GM12872 (cell line): ENCODE measurements at regions not wholly inside any gene's neighbourhood (a gene's known extent, or its start where the extent isn't known, plus 50 kb on each side); places are given as distances from the start of the nearest gene placed in this dataset.

Source experiments
- CTCF ChIP-seq: IDR thresholded peaks from 3 replicates; pipeline ENCODE4 v1.5.1; 2011; ENCODE audit warnings: low read depth, mild to moderate bottlenecking, low read length, moderate library complexity; ENCODE audit not compliant: insufficient read depth

GRCh38 chr16:73326770-73327470, 279.0 kb upstream of the ZFHX3 start:
- no peak for TF ChIP-seq CTCF

DNA sequence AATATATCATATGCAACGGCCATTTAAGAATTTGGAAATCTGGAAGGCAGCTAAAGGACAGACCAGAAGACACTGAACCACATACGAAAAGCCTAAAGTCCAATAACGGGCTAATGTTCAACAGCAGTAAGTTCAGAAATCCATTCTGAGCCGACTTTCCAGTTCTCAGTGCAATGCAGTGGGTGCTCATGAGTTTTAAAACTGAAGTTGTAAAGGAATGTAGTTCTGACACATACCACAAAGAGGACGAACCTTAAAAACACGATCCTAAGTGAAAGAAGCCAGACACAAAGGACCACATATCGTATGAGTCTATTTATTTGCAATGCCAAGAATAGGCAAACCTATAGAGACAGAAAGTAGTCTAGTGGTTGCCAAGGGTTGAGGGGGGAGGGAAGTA, 278.3 kb upstream of the ZFHX3 start:
- no peak for TF ChIP-seq CTCF

DNA sequence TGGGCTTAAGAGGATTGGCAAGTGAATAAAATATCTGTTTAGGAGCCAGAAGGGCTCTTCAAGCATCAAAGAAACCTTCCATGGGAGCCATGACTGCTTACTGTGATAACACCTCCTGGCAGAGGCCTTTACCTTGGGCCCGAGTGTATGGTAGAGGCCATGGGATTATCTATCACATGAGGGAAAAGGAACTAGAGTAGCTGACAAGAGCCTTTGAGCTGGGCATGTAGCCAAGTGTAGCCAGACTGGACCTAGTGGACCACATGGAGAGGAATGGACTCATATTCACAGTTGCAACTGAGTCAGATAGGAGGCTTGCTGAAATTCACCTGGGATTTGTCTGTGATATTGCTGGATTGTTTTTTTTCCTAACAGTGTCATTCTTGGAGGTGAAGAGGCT, 276.0 kb upstream of the ZFHX3 start:
- TF ChIP-seq CTCF = no peak

DNA sequence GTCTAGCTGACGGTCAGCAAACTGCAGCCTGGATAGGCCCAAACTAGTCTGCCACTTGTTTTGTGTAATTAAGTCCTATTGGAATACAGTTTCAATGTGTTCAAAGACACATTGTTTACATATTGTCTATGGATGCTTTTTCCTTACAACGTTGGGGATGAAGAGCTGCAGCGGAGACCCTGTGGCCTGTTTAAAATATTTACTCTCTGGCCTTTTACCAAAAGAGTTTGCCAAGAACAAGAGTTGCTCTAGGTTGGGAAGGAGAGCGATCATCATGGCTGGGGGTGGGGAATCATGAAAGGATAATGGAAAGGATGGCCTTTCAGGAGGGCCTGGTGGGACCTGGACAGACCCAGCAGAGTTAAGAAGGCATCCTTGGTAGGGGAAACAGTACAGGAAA, 274.9 kb upstream of the ZFHX3 start:
- no peak for TF ChIP-seq CTCF

DNA sequence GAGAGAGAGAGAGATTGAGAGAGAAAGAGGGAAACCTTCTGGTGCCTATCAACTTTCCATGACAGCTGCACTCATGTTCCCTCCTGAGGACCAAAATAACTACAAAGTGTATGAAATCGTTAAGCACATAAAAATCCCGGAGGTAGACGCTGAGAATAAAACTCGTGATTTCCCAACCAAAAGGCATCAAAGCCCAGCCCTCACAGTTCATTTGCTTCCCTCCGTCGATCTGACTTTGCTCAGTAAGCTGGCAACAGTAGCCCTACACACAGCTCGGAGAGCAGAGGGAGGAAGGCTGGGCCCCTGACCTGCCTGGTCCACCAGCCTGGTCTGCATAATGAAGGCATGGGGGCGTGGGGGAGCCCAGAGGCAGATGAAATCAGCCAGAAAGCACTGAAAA, 273.9 kb upstream of the ZFHX3 start:
- no peak for TF ChIP-seq CTCF

DNA sequence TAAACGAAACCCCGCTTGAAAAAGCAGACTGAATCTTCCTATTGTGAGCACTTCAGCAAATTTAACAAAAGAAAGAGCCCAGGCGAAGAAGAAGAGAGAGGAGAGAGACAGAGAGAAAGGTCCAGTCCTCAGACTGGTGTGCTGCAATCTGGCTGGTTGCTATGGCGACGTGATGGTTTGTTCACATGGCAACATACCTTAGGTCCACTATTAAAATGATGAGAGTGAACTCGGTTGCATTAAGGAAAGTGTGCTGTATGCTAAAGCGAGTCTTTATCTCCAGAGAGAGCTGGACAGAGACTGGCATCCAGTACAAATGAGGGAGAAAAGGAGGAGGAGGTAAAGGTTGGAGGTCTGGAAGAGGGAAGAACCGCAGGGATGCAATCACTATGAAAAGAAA, 271.8 kb upstream of the ZFHX3 start:
- no peak for TF ChIP-seq CTCF

DNA sequence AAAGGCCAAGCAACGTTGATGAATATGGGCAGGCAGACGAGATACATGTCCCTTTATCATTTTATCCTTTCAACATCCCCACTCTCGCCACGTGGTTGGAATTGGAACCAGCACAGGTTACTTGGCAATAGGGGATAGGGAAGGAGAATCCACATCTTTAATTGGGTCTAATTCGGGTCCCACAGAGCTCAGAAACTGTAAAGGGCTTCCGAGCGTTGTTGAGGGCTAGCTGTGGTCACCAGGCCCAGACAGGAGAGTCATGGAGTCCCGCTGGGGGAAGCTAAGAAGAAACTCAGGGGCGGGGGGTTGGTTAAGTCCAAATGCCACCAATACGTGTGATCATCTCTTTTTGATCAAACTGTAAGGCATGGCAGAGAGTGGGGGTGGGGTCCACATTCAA, 271.3 kb upstream of the ZFHX3 start:
- TF ChIP-seq CTCF = no peak

DNA sequence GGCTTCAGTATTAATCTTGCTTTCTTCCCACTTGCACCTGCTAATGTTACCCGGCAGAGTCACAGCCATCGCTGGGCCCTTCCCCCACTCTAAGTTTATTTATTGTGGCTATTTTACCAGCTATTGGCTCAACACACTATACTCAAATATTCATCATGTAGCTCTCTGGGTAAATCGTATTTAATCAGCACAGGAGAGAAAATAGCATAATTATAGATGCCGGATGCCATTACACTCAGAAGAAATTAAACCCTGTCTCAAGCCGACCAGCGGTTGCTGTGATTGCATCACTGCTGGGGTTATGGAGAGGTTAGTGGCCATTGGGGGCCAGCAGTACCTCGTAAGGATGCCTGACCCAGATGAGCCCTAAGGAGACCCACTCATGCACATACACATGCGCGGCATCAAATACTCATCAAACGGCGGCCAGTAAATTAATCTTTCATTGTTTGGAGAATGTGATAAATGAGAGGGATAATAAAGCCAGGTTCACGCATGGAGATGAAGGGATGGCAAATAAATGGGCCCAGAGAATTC, 269.5 kb upstream of the ZFHX3 start:
- TF ChIP-seq CTCF = no peak
